ENCODE measurements at regions not wholly inside any gene's neighbourhood (a gene's known extent, or its start where the extent isn't known, plus 50 kb on each side); places are given as distances from the start of the nearest gene placed in this dataset.

- no peak for TF ChIP-seq RAD21 (IDR thresholded peaks at IDR 0.05; ENCODE audit: low read depth)
- TF ChIP-seq ZBTB7A (IDR thresholded peaks at IDR 0.05; ENCODE audit: low read depth): no peak
- no peak for TF ChIP-seq MAX (IDR thresholded peaks at IDR 0.05)
- TF ChIP-seq REST (IDR thresholded peaks at IDR 0.05; ENCODE audit: low read depth): no peak
- TF ChIP-seq TCF12 (IDR thresholded peaks at IDR 0.05; ENCODE audit: low read depth): no peak
- TF ChIP-seq USF1 (IDR thresholded peaks at IDR 0.05): no peak
- no peak for TF ChIP-seq FOXM1 (IDR thresholded peaks at IDR 0.05; ENCODE audit: borderline replicate concordance, low read depth)
- TF ChIP-seq CEBPB (IDR thresholded peaks at IDR 0.05): no peak
- TF ChIP-seq TEAD4 (IDR thresholded peaks at IDR 0.05): no peak
Measured at GRCh38 chr19:32268381-32268780, 77.0 kb upstream of the ZNF507 start.

Measured in Ishikawa (cell line).